ENCODE measurements at regions not wholly inside any gene's neighbourhood (a gene's known extent, or its start where the extent isn't known, plus 50 kb on each side); places are given as distances from the start of the nearest gene placed in this dataset.

DNA sequence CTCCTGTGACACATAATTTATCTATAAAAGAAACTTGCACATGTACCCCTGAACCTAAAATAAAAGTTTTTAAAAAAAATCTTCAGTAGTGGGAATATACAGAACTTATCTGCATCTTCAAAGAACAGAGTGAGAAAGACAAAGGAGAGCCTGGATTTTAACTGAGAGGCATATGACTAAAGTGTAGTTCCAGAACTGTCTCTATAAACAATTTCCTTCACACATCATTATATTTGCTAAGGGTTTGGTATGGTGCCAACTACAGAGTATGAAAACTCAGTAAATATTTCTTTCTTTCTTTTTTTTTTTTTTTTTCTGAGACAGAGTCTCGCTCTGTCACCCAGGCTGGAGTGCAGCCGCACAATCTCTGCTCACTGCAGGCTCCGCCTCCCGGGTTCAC is 49.9 kb upstream of the NFKB1 start:
- CTCF ChIA-PET: no interaction called here
- ATAC-seq: no peak

More for the DNA sequence above, 49.9 kb upstream of the NFKB1 start:
- no peak for TF ChIP-seq POLR2AphosphoS5 (IDR thresholded peaks at IDR 0.05; ENCODE audit: low read depth, low read length)
- H3K36me3 ChIP-seq (ENCODE audit: control insufficient read depth, insufficient read depth, low read length): no peaks in the 10 kb centered on the region
- H3K4me1 ChIP-seq (ENCODE audit: control insufficient read depth, insufficient read depth, low read length): no peaks in the 10 kb centered on the region
- BruUV-seq (replicated peaks): no TSS peak
- in situ Hi-C loops (cut with HindIII; ENCODE audit: low pct_unique_long_range_greater_than_20kb, low sequenced_read_pairs): no loop called here
- H3K9me3 ChIP-seq (ENCODE audit: control insufficient read depth, insufficient read depth, low read depth, low read length): no peaks in the 10 kb centered on the region
- H3K4me3 ChIP-seq (ENCODE audit: low read depth in 2 of 2, low read length in 2 of 2): no peak overlapping the region
- POLR2A ChIA-PET: no interaction called here
- intact Hi-C loops (cut with micrococcal nuclease; ENCODE audit: unreplicated experiment): no loop called here
- no peak overlapping the region for H3K27ac ChIP-seq (ENCODE audit: low read length)
- no peaks in the 10 kb centered on the region for H3K27me3 ChIP-seq (ENCODE audit: control insufficient read depth, insufficient read depth, low read length)
- no peak for DNase-seq (ENCODE audit: low read depth, low spot score)
